Smooth muscle cell (in vitro differentiated cells): ENCODE measurements at regions not wholly inside any gene's neighbourhood (a gene's known extent, or its start where the extent isn't known, plus 50 kb on each side); places are given as distances from the start of the nearest gene placed in this dataset.

Experiments used
- DNase-seq: peaks from one replicate; lab custom pipeline; 2025; ENCODE audit not compliant: unreplicated experiment; lab: John Stamatoyannopoulos, UW
- H2AFZ ChIP-seq: fragments of 200-600 bp; sonication (generic); 2 replicates; pipeline ENCODE4 v1.6.0; 2016; ENCODE audit warnings: antibody characterized with exemption, low read depth, mild to moderate bottlenecking
- H3F3A ChIP-seq: fragments of 200-600 bp; sonication (generic); 2 replicates; pipeline ENCODE4 v1.6.0; 2017; ENCODE audit warnings: antibody characterized with exemption, low read depth
- H3K27ac ChIP-seq: fragments of 200-600 bp; sonication (generic); 2 replicates; pipeline ENCODE4 v1.5.1; 2016; ENCODE audit warnings: low read depth, mild to moderate bottlenecking
- H3K27me3 ChIP-seq: fragments of 200-600 bp; sonication (generic); 2 replicates; pipeline ENCODE4 v1.6.1; 2016; ENCODE audit warnings: low read depth, mild to moderate bottlenecking
- H3K36me3 ChIP-seq: fragments of 200-600 bp; sonication (generic); 2 replicates; pipeline ENCODE4 v1.5.1; 2016; ENCODE audit warnings: low read depth
- H3K4me1 ChIP-seq: fragments of 200-600 bp; sonication (generic); 2 replicates; pipeline ENCODE4 v1.5.1; 2016; ENCODE audit warnings: low read depth
- H3K4me2 ChIP-seq: fragments of 200-600 bp; sonication (generic); 2 replicates; pipeline ENCODE4 v1.6.0; 2016; ENCODE audit warnings: mild to moderate bottlenecking
- H3K4me3 ChIP-seq: fragments of 200-600 bp; sonication (generic); 2 replicates; pipeline ENCODE4 v1.5.1; 2016; ENCODE audit warnings: mild to moderate bottlenecking
- H3K79me2 ChIP-seq: fragments of 200-600 bp; sonication (generic); 2 replicates; pipeline ENCODE4 v1.6.0; 2016; ENCODE audit warnings: low read depth, mild to moderate bottlenecking
- H3K9ac ChIP-seq: fragments of 200-600 bp; sonication (generic); 2 replicates; pipeline ENCODE4 v1.6.0; 2016; ENCODE audit warnings: low read depth
- H3K9me3 ChIP-seq: fragments of 200-600 bp; sonication (generic); replicated peaks from 2 replicates; pipeline ENCODE4 v1.5.1; 2016; ENCODE audit warnings: low read depth
- H4K20me1 ChIP-seq: fragments of 200-600 bp; sonication (generic); 2 replicates; pipeline ENCODE4 v1.6.0; 2016; ENCODE audit warnings: low read depth
- WGBS: methylation state at CpG from one replicate; pipeline ENCODE4 v1.1.7; 2016; ENCODE audit warnings: low lambda C conversion rate; 5-methylcytosine and 5-hydroxymethylcytosine counted together
- TF ChIP-seq, protein P1 (sequence below): fragments of 200-600 bp; sonication (generic); IDR thresholded peaks from 2 replicates; pipeline ENCODE4 v1.5.1; 2017; ENCODE audit warnings: borderline replicate concordance, mild to moderate bottlenecking, antibody characterized with exemption; ENCODE audit not compliant: insufficient read depth, poor library complexity, severe bottlenecking

DNA sequence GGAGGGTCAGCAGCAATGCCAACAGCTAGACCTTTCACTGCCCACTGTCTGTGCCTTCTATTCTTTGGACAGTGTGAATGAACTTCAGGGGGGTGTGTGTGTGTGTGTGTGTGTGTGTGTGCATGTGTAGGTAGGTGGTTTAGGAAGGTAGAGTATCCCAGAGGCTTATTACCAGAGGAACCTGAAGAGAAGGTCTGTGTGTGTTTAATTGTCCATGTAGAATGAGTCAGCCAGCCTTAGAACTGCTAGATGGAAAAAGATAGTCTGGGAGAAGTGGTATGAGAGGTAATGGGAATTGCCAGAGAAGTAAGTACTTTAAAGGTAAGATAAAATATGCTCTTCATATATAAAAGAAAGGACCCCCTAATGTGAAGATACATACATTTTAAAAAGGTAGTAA is 522.2 kb downstream of the PIK3C3 start:
- DNase-seq: no peak
- H3K4me1 ChIP-seq: no peaks in the 10 kb centered on the region
- no peak overlapping the region for H3K9ac ChIP-seq
- H3K36me3 ChIP-seq: no peaks in the 10 kb centered on the region
- no peaks in the 10 kb centered on the region for H4K20me1 ChIP-seq
- H2AFZ ChIP-seq: no peak overlapping the region
- TF ChIP-seq, protein P1, sequence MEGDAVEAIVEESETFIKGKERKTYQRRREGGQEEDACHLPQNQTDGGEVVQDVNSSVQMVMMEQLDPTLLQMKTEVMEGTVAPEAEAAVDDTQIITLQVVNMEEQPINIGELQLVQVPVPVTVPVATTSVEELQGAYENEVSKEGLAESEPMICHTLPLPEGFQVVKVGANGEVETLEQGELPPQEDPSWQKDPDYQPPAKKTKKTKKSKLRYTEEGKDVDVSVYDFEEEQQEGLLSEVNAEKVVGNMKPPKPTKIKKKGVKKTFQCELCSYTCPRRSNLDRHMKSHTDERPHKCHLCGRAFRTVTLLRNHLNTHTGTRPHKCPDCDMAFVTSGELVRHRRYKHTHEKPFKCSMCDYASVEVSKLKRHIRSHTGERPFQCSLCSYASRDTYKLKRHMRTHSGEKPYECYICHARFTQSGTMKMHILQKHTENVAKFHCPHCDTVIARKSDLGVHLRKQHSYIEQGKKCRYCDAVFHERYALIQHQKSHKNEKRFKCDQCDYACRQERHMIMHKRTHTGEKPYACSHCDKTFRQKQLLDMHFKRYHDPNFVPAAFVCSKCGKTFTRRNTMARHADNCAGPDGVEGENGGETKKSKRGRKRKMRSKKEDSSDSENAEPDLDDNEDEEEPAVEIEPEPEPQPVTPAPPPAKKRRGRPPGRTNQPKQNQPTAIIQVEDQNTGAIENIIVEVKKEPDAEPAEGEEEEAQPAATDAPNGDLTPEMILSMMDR: no peak
- H3K9me3 ChIP-seq: no peaks in the 10 kb centered on the region
- no peaks in the 10 kb centered on the region for H3K27me3 ChIP-seq
- no peak overlapping the region for H3K27ac ChIP-seq
- no peaks in the 10 kb centered on the region for H3K79me2 ChIP-seq
- no peak overlapping the region for H3K4me2 ChIP-seq
- H3K4me3 ChIP-seq: no peak overlapping the region
- H3F3A ChIP-seq: no peaks in the 10 kb centered on the region

DNA sequence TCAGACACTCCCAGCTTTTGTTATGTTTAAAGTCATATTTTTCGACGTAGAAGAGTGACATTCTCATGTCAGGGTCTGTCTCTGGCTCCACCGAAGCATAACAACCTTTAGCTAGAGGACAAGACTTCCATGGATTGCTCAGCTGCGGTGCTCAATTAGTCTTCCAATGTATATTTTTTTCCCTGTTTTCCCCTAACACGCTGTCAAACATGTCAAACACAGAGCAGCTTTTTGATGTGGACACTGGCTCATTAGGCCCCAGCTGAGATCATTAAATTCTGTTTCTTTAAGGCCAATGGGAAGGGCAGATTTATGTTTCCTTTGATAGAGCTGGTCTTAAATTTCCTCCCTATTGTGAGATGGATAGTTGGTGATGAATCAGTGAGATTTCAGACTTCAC is 525.4 kb downstream of the PIK3C3 start:
- Histone ChIP-seq H3K27me3 (no peaks in the 10 kb centered on the region), H3K79me2 (no peaks in the 10 kb centered on the region), H3K27ac (no peak overlapping the region), H4K20me1 (no peaks in the 10 kb centered on the region), H3K36me3 (no peaks in the 10 kb centered on the region), H3K4me3 (no peak overlapping the region), H3K4me2 (no peak overlapping the region), H3F3A (no peaks in the 10 kb centered on the region), H3K9ac (no peak overlapping the region), H3K4me1 (no peaks in the 10 kb centered on the region), H2AFZ (no peak overlapping the region), H3K9me3 (no peaks in the 10 kb centered on the region)
- TF ChIP-seq, protein P1: no peak
- WGBS: 88% methylated on average over 5 of the region's 5 CpGs
- DNase-seq: no peak

DNA sequence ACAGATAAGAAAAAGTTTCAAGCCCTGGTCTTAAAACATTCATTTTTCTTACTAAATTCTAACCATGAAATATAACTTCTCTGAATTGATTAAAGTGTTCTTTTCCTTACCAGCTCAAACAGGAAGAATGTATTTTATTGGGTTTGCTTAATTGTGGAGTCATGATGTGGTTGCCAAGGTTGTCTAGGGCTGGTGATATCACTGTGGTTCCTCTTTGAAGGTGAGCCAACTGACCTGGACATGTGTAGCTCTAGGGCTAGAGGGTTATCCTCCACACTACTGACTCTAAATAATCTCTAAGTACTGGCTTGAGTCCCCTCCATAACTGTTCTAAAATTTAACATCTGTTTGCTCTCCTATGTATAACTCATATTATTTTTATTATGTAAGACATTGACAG is 529.6 kb downstream of the PIK3C3 start:
- Histone ChIP-seq H3F3A (no peaks in the 10 kb centered on the region), H4K20me1 (no peaks in the 10 kb centered on the region), H3K36me3 (no peaks in the 10 kb centered on the region), H3K4me1 (no peaks in the 10 kb centered on the region), H3K9me3 (no peaks in the 10 kb centered on the region), H3K9ac (no peak overlapping the region), H3K79me2 (no peaks in the 10 kb centered on the region), H3K27ac (no peak overlapping the region), H3K27me3 (no peaks in the 10 kb centered on the region), H3K4me2 (no peak overlapping the region), H2AFZ (no peak overlapping the region), H3K4me3 (no peak overlapping the region)
- DNase-seq: no peak
- TF ChIP-seq, protein P1: no peak

DNA sequence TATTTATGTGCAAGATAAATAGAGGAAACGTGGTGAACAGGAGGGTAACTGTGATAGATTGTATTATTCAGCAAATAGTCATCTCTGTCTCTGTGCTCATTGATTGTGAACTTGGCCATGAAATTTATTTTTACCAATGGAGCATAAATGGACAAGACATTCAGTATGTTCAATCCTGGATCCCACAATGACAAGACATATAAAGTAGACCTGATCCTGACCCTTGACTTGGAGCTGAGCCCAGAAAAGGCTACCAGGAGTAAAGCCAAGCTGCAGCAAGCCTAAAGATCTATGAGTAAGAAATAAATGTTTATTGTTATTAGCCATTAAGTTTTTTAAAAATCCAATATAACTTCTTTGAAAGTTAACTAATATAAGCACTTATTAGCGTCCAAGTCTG is 531.2 kb downstream of the PIK3C3 start:
- Histone ChIP-seq H3K79me2 (no peaks in the 10 kb centered on the region), H2AFZ (no peak overlapping the region), H4K20me1 (no peaks in the 10 kb centered on the region), H3K36me3 (no peaks in the 10 kb centered on the region), H3K4me1 (no peaks in the 10 kb centered on the region), H3K27ac (no peak overlapping the region), H3K4me3 (no peak overlapping the region), H3K27me3 (no peaks in the 10 kb centered on the region), H3F3A (no peaks in the 10 kb centered on the region), H3K9me3 (no peaks in the 10 kb centered on the region), H3K9ac (no peak overlapping the region), H3K4me2 (no peak overlapping the region)
- TF ChIP-seq, protein P1: no peak
- no peak for DNase-seq
- WGBS: 87% methylated on average over 2 of the region's 2 CpGs
